Loucy (cell line): ENCODE measurements at regions not wholly inside any gene's neighbourhood (a gene's known extent, or its start where the extent isn't known, plus 50 kb on each side); places are given as distances from the start of the nearest gene placed in this dataset.

Experiments
- H2AFZ ChIP-seq: fragments of 200-600 bp; sonication (generic); 2 replicates; pipeline ENCODE4 v1.6.0; 2016; ENCODE audit warnings: antibody characterized with exemption, mild to moderate bottlenecking, low read length, moderate library complexity
- H3F3A ChIP-seq: fragments of 200-600 bp; 2 replicates; pipeline ENCODE4 v1.6.0; 2016; ENCODE audit warnings: antibody characterized with exemption, low read depth, mild to moderate bottlenecking
- H3K27me3 ChIP-seq: fragments of 200-600 bp; sonication (generic); 2 replicates; pipeline ENCODE4 v1.6.1; 2014; ENCODE audit warnings: low read length, mild to moderate bottlenecking; ENCODE audit not compliant: insufficient read depth, poor library complexity, severe bottlenecking
- H3K36me3 ChIP-seq: fragments of 200-600 bp; sonication (generic); 2 replicates; pipeline ENCODE4 v1.6.1; 2016; ENCODE audit warnings: low read length; ENCODE audit not compliant: insufficient read depth
- H3K4me1 ChIP-seq: fragments of 200-600 bp; sonication (generic); 2 replicates; pipeline ENCODE4 v1.5.1; 2014; ENCODE audit warnings: low read length, mild to moderate bottlenecking; ENCODE audit not compliant: insufficient read depth, poor library complexity, severe bottlenecking
- H3K4me2 ChIP-seq: fragments of 200-600 bp; sonication (generic); 2 replicates; pipeline ENCODE4 v1.6.0; 2014; ENCODE audit warnings: antibody characterized with exemption, low read length, low read depth, mild to moderate bottlenecking; ENCODE audit not compliant: poor library complexity, severe bottlenecking
- H3K4me3 ChIP-seq: fragments of 200-600 bp; sonication (generic); 2 replicates; pipeline ENCODE4 v1.5.1; 2014; ENCODE audit warnings: low read length, mild to moderate bottlenecking, mixed read lengths; ENCODE audit not compliant: poor library complexity, severe bottlenecking
- H3K79me2 ChIP-seq: fragments of 200-600 bp; sonication (generic); 2 replicates; pipeline ENCODE4 v1.6.1; 2014; ENCODE audit warnings: low read length; ENCODE audit not compliant: insufficient read depth
- H3K9ac ChIP-seq: fragments of 200-600 bp; sonication (generic); 2 replicates; pipeline ENCODE4 v1.6.0; 2014; ENCODE audit warnings: mild to moderate bottlenecking, low read depth, low read length, moderate library complexity; ENCODE audit not compliant: poor library complexity, severe bottlenecking
- H3K9me2 ChIP-seq: fragments of 200-600 bp; sonication (generic); replicated peaks from 2 replicates; pipeline ENCODE4 v1.6.1; 2016; ENCODE audit warnings: low read depth, low read length, mixed read lengths
- H3K9me3 ChIP-seq: fragments of 200-600 bp; sonication (generic); 2 replicates; pipeline ENCODE4 v1.6.1; 2014; ENCODE audit warnings: mild to moderate bottlenecking, antibody characterized with exemption, low read length, low read depth; ENCODE audit not compliant: insufficient read depth
- H4K20me1 ChIP-seq: fragments of 200-600 bp; sonication (generic); 2 replicates; pipeline ENCODE4 v1.6.0; 2014; ENCODE audit warnings: antibody characterized with exemption, low read length, mild to moderate bottlenecking; ENCODE audit not compliant: insufficient read depth, poor library complexity, severe bottlenecking
- EZH2phosphoT487 ChIP-seq: fragments of 200-600 bp; IDR thresholded peaks from 2 replicates; pipeline ENCODE4 v1.6.1; 2018; ENCODE audit warnings: antibody characterized with exemption, mild to moderate bottlenecking, moderate library complexity, borderline replicate concordance
- TF ChIP-seq, protein P1 (sequence below): fragments of 200-600 bp; sonication (generic); conservative IDR thresholded peaks from 2 replicates; pipeline ENCODE4 v1.5.1; 2014; ENCODE audit warnings: mild to moderate bottlenecking, antibody characterized with exemption, low read length

DNA sequence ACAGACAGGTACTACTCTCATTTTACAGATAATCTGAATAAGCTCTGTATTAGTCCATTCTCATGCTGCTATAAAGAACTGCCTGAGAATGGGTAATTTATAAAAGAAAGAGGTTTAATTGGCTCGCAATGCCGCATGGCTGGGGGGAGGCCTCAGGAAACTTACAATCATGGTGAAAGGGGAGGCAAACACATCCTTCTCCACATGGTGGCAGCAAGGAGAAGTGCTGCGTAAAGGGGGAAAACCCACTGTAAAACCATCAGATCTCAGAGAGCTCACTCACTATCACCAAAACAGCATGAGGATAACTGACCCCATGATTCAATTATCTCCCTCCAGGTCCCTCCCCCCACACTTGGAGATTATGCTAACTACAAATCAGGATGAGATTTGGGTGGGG, 254.4 kb downstream of the KCNE4 start:
- no peaks in the 10 kb centered on the region for H3K4me1 ChIP-seq
- H3K79me2 ChIP-seq, result no peaks in the 10 kb centered on the region
- H3K4me2 ChIP-seq, result no peak overlapping the region
- no peak overlapping the region for H2AFZ ChIP-seq
- no peak overlapping the region for H3K4me3 ChIP-seq
- no peaks in the 10 kb centered on the region for H3K9me2 ChIP-seq
- no peaks in the 10 kb centered on the region for H3F3A ChIP-seq
- no peaks in the 10 kb centered on the region for H4K20me1 ChIP-seq
- no peaks in the 10 kb centered on the region for H3K36me3 ChIP-seq
- H3K9ac ChIP-seq, result no peak overlapping the region
- H3K27me3 ChIP-seq, result no peaks in the 10 kb centered on the region
- TF ChIP-seq EZH2phosphoT487, result no peak
- TF ChIP-seq, protein P1, sequence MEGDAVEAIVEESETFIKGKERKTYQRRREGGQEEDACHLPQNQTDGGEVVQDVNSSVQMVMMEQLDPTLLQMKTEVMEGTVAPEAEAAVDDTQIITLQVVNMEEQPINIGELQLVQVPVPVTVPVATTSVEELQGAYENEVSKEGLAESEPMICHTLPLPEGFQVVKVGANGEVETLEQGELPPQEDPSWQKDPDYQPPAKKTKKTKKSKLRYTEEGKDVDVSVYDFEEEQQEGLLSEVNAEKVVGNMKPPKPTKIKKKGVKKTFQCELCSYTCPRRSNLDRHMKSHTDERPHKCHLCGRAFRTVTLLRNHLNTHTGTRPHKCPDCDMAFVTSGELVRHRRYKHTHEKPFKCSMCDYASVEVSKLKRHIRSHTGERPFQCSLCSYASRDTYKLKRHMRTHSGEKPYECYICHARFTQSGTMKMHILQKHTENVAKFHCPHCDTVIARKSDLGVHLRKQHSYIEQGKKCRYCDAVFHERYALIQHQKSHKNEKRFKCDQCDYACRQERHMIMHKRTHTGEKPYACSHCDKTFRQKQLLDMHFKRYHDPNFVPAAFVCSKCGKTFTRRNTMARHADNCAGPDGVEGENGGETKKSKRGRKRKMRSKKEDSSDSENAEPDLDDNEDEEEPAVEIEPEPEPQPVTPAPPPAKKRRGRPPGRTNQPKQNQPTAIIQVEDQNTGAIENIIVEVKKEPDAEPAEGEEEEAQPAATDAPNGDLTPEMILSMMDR, result peak; percentile 73
- no peaks in the 10 kb centered on the region for H3K9me3 ChIP-seq

DNA sequence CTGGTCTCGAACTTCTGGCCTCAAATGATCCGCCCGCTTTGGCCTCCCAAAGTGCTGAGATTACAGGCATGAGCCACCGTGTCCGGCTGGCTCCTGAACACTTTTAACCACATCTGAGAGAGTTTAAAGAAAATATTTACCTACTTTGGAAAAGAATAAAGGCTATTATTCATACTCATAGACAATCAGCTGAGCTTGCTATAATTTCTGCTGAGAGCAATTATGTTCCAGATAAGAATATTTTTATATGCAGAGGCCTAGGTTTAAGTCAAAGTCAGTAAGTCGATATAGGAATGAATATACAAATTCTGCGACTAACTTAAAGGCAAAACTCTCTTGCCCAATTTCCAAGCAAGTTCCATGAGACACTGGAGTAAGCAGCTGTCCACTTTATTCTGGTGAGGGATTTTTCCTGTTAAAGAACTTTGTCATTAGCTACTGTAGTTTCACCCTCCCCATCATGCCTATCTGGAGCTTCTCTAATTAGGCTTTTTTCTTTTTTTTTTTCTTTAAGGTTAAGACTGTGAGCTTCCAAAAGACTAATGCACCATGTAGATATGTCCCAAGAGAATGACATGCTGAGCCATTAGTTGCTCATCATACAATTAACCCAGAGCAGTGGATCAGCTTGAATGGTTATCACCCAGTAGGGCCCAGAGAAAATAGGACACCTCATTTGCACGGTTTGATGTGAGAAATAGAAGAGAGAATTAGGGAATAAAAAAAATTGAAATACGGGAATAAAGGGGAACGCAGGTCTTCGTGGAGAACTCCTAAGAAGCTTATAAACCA, 260.1 kb downstream of the KCNE4 start:
- Histone ChIP-seq H3K4me3 (no peak overlapping the region), H3K27me3 (no peaks in the 10 kb centered on the region), H4K20me1 (no peaks in the 10 kb centered on the region), H3K79me2 (no peaks in the 10 kb centered on the region), H3K9ac (no peak overlapping the region), H3K9me3 (no peaks in the 10 kb centered on the region), H2AFZ (no peak overlapping the region), H3K36me3 (no peaks in the 10 kb centered on the region), H3K4me2 (no peak overlapping the region), H3K4me1 (no peaks in the 10 kb centered on the region), H3F3A (no peaks in the 10 kb centered on the region), H3K9me2 (no peaks in the 10 kb centered on the region)
- TF ChIP-seq EZH2phosphoT487, result no peak
- TF ChIP-seq, protein P1, result no peak

DNA sequence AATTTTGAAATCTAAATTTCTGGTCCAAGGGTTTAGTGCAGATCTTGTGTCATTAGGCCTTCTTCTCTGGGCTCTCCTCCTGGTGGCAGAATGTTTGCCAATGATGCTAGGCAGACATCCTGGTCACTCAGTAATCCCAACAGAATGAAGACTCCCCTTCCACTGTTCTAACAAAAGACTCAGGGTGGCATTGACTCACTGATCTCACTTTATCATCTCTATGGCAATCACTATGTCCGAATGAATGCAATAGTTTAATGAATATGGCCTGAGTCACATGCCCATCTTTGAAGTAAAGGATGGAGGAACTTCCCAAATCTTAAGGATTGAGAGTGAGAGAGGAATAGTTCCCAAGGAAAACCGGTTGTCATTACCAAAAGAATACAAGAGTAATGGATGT, 261.1 kb downstream of the KCNE4 start:
- Histone ChIP-seq H4K20me1 (no peaks in the 10 kb centered on the region), H3K4me2 (no peak overlapping the region), H3K4me1 (no peaks in the 10 kb centered on the region), H3K9ac (no peak overlapping the region), H2AFZ (no peak overlapping the region), H3K79me2 (no peaks in the 10 kb centered on the region), H3F3A (no peaks in the 10 kb centered on the region), H3K9me2 (no peaks in the 10 kb centered on the region), H3K27me3 (no peaks in the 10 kb centered on the region), H3K36me3 (no peaks in the 10 kb centered on the region), H3K4me3 (no peak overlapping the region), H3K9me3 (no peaks in the 10 kb centered on the region)
- TF ChIP-seq, protein P1, result no peak
- TF ChIP-seq EZH2phosphoT487, result no peak
